H1 (cell line): ENCODE measurements at regions not wholly inside any gene's neighbourhood (a gene's known extent, or its start where the extent isn't known, plus 50 kb on each side); places are given as distances from the start of the nearest gene placed in this dataset.

Source experiments
- CTCF ChIA-PET: fragments of 300-600 bp; sonication (Branson Sonifier 250); formaldehyde crosslinking; loops from one replicate; lab custom pipeline; 2021; ENCODE audit not compliant: partially characterized antibody; lab: Charles Lee
- POLR2A ChIA-PET: fragments of 300-600 bp; sonication (Branson Sonifier 250); formaldehyde crosslinking; loops from one replicate; lab custom pipeline; 2021; ENCODE audit warnings: inconsistent platforms; ENCODE audit not compliant: partially characterized antibody; lab: Charles Lee
- DNase-seq, 2 experiments: peaks; one replicate each; pipeline versions ENCODE4 v3.0.0 to v3.0.0-alpha.2; 2010 to 2022; ENCODE audit warnings: low spot score in 2 of 2, low read depth in 1 of 2, mixed read lengths in 1 of 2
- FAIRE-seq: peaks from 2 replicates; lab custom pipeline; 2011; peaks lifted over from hg19 to GRCh38; lab: Jason Lieb, UNC
- H2AFZ ChIP-seq: 2 replicates; pipeline ENCODE4 v1.8.1; 2012; ENCODE audit warnings: low read length, inconsistent platforms
- H2AK5ac ChIP-seq: 2 replicates; pipeline ENCODE4 v1.6.1; 2013; ENCODE audit warnings: low read depth, low read length
- H2BK120ac ChIP-seq: replicated peaks from 2 replicates; pipeline ENCODE3; 2013; ENCODE audit warnings: low read depth, low read length, inconsistent platforms
- H2BK12ac ChIP-seq: 2 replicates; pipeline ENCODE4 v1.6.1; 2013; ENCODE audit warnings: low read depth, low read length
- H2BK15ac ChIP-seq: 2 replicates; pipeline ENCODE4 v1.6.1; 2013; ENCODE audit warnings: low read length
- H2BK20ac ChIP-seq: 2 replicates; pipeline ENCODE4 v1.6.1; 2013; ENCODE audit warnings: low read length
- H2BK5ac ChIP-seq: 2 replicates; pipeline ENCODE4 v1.6.1; 2013; ENCODE audit warnings: low read depth, low read length
- H3K14ac ChIP-seq: 2 replicates; pipeline ENCODE4 v1.6.1; 2013; ENCODE audit warnings: inconsistent platforms; ENCODE audit not compliant: insufficient read length
- H3K18ac ChIP-seq: 2 replicates; pipeline ENCODE4 v1.6.1; 2013; ENCODE audit warnings: low read length; ENCODE audit errors: extremely low read depth
- H3K23ac ChIP-seq: 2 replicates; pipeline ENCODE4 v1.6.1; 2013; ENCODE audit warnings: inconsistent platforms; ENCODE audit not compliant: insufficient read length
- H3K23me2 ChIP-seq: 2 replicates; pipeline ENCODE4 v1.6.1; 2013; ENCODE audit warnings: low read depth, low read length
- H3K27ac ChIP-seq: 2 replicates; pipeline ENCODE4 v1.6.1; 2011; ENCODE audit warnings: low read depth, low read length, inconsistent platforms
- H3K27me3 ChIP-seq, 4 experiments: replicated peaks in 1 of 4; 1 replicate in 1 of 4; 2 replicates in 3 of 4; pipeline versions ENCODE4 v1.6.1 to v1.8.1; 2011 to 2013; ENCODE audit warnings: low read length in 3 of 4, mild to moderate bottlenecking in 3 of 4, inconsistent platforms in 2 of 4, mixed read lengths in 2 of 4, moderate library complexity in 1 of 4; ENCODE audit not compliant: control insufficient read depth in 3 of 4, insufficient read depth in 3 of 4; ENCODE audit errors: extremely low read depth in 1 of 4
- H3K36me3 ChIP-seq, 4 experiments: 2 replicates each; pipeline versions ENCODE4 v1.6.1 to v1.8.1; 2011 to 2013; ENCODE audit warnings: mild to moderate bottlenecking in 4 of 4, low read length in 3 of 4, moderate library complexity in 2 of 4, control low read depth in 1 of 4, inconsistent platforms in 1 of 4; ENCODE audit not compliant: insufficient read depth in 4 of 4, control insufficient read depth in 2 of 4
- H3K4ac ChIP-seq: replicated peaks from 2 replicates; pipeline ENCODE3; 2013; ENCODE audit warnings: low read length, low read depth, mixed read lengths, inconsistent platforms; ENCODE audit not compliant: insufficient read length
- H3K4me1 ChIP-seq, 4 experiments: replicated peaks in 1 of 4; 1 replicate in 1 of 4; 2 replicates in 3 of 4; pipeline versions ENCODE4 v1.6.1 to v1.8.1; 2011 to 2013; ENCODE audit warnings: low read length in 3 of 4, inconsistent platforms in 2 of 4, mixed read lengths in 1 of 4; ENCODE audit not compliant: insufficient read depth in 4 of 4, control insufficient read depth in 3 of 4
- H3K4me2 ChIP-seq, 2 experiments: 2 replicates each; pipeline versions ENCODE4 v1.6.1 to v1.8.1; 2011 to 2013; ENCODE audit warnings: low read depth in 2 of 2, low read length in 2 of 2, control low read depth in 1 of 2, inconsistent platforms in 1 of 2, mild to moderate bottlenecking in 1 of 2; ENCODE audit not compliant: insufficient read depth in 1 of 2
- H3K4me3 ChIP-seq, 4 experiments: fragments of 200-600, 300-600 bp in 1 of 4; sonication (generic), shearing (Covaris generic), sonication (Bioruptor Twin) in 1 of 4; 2 replicates each; pipeline versions ENCODE4 v1.5.1 to v1.8.1; 2011 to 2016; ENCODE audit warnings: low read length in 4 of 4, low read depth in 3 of 4, control low read depth in 2 of 4, inconsistent platforms in 2 of 4, mild to moderate bottlenecking in 2 of 4, mixed read lengths in 1 of 4, moderate library complexity in 1 of 4; ENCODE audit not compliant: insufficient read depth in 2 of 4; ENCODE audit errors: extremely low read depth in 1 of 4
- H3K56ac ChIP-seq: replicated peaks from 2 replicates; pipeline ENCODE3; 2013; ENCODE audit warnings: low read depth, mild to moderate bottlenecking, mixed read lengths, low read length, inconsistent platforms; ENCODE audit not compliant: insufficient read length
- H3K79me1 ChIP-seq: 2 replicates; pipeline ENCODE4 v1.6.1; 2013; ENCODE audit warnings: low read depth, low read length, control low read depth
- H3K79me2 ChIP-seq, 2 experiments: 2 replicates each; pipeline versions ENCODE4 v1.6.1 to v1.8.1; 2012 to 2013; ENCODE audit warnings: low read length in 2 of 2, mild to moderate bottlenecking in 2 of 2, inconsistent platforms in 1 of 2; ENCODE audit not compliant: insufficient read depth in 2 of 2, control insufficient read depth in 1 of 2
- H3K9ac ChIP-seq, 4 experiments: replicated peaks in 1 of 4; 1 replicate in 1 of 4; 2 replicates in 3 of 4; pipeline versions ENCODE4 v1.6.1 to v1.8.1; 2011 to 2013; ENCODE audit warnings: low read depth in 3 of 4, low read length in 3 of 4, control low read depth in 2 of 4, mild to moderate bottlenecking in 2 of 4, moderate library complexity in 2 of 4, inconsistent platforms in 1 of 4; ENCODE audit errors: extremely low read depth in 1 of 4
- H3K9me3 ChIP-seq, 2 experiments: 2 replicates each; pipeline versions ENCODE4 v1.6.1 to v1.8.1; 2012 to 2013; ENCODE audit warnings: mild to moderate bottlenecking in 2 of 2, moderate library complexity in 2 of 2, control low read depth in 1 of 2, inconsistent platforms in 1 of 2, low read depth in 1 of 2, low read length in 1 of 2, mixed read lengths in 1 of 2; ENCODE audit not compliant: insufficient read depth in 2 of 2
- H4K20me1 ChIP-seq, 2 experiments: replicated peaks in 1 of 2; 2 replicates each; pipeline versions ENCODE3 to v1.8.1; 2011 to 2013; ENCODE audit warnings: inconsistent platforms in 2 of 2, low read length in 2 of 2, mild to moderate bottlenecking in 1 of 2; ENCODE audit not compliant: insufficient read depth in 2 of 2, control insufficient read depth in 1 of 2
- H4K5ac ChIP-seq: 2 replicates; pipeline ENCODE4 v1.6.1; 2013; ENCODE audit warnings: low read length, low read depth, mixed read lengths, inconsistent platforms; ENCODE audit not compliant: insufficient read length
- H4K8ac ChIP-seq: 2 replicates; pipeline ENCODE4 v1.8.0; 2013; ENCODE audit warnings: mild to moderate bottlenecking, moderate library complexity, low read length, inconsistent platforms; ENCODE audit not compliant: insufficient read depth; ENCODE audit errors: extremely low read depth
- H4K91ac ChIP-seq: replicated peaks from 2 replicates; pipeline ENCODE3; 2013; ENCODE audit warnings: low read length, mixed read lengths, inconsistent platforms; ENCODE audit not compliant: insufficient read length
- HDAC6 ChIP-seq: IDR thresholded peaks from one replicate; pipeline ENCODE4 v1.7.1; 2012; ENCODE audit warnings: low read depth, mild to moderate bottlenecking, inconsistent platforms, low read length, moderate library complexity
- POU5F1 ChIP-seq: IDR thresholded peaks from 2 replicates; pipeline ENCODE4 v1.6.1; 2011; ENCODE audit warnings: low read depth, mild to moderate bottlenecking, low read length, moderate library complexity
- YY1 ChIP-seq: IDR thresholded peaks from 2 replicates; pipeline ENCODE4 v1.6.1; 2011; ENCODE audit warnings: low read depth, mild to moderate bottlenecking, low read length
- WGBS, 2 experiments: shearing (Covaris generic) in 1 of 2; methylation state at CpG; one replicate each; pipeline versions ENCODE4 v1.1.6 to v1.1.7; 2013 to 2015; ENCODE audit warnings: low lambda C conversion rate in 2 of 2, mixed read lengths in 2 of 2, inconsistent platforms in 1 of 2, low coverage in 1 of 2, missing lambda C conversion rate in 1 of 2; ENCODE audit not compliant: insufficient replicate concordance in 2 of 2, insufficient coverage in 1 of 2, insufficient read length in 1 of 2; ENCODE audit errors: extremely low coverage in 1 of 2, missing lambda C conversion rate in 1 of 2; 5-methylcytosine and 5-hydroxymethylcytosine counted together

- no peak overlapping the region for H2BK120ac ChIP-seq
- no peaks in the 10 kb centered on the region for H3K23me2 ChIP-seq
- POLR2A ChIA-PET = no interaction called here
- H2BK5ac ChIP-seq = no peak overlapping the region
- TF ChIP-seq YY1 = no peak
- TF ChIP-seq HDAC6 = no peak
- no peak for TF ChIP-seq POU5F1
- H3K4me3 ChIP-seq = no peak overlapping the region
- no peak overlapping the region for H3K4me2 ChIP-seq
- H2BK12ac ChIP-seq = no peak overlapping the region
- H2AK5ac ChIP-seq = no peak overlapping the region
- H2BK20ac ChIP-seq = no peak overlapping the region
- no peak overlapping the region for H3K14ac ChIP-seq
- no peak overlapping the region for H4K8ac ChIP-seq
- FAIRE-seq = no peak
- no peak overlapping the region for H3K4ac ChIP-seq
- no peaks in the 10 kb centered on the region for H4K20me1 ChIP-seq
- WGBS, 2 experiments = 85% methylated on average over 3 of the region's 3 CpGs; no CpG with 5 or more reads in 1 of the 2 experiments
- no peaks in the 10 kb centered on the region for H3K79me1 ChIP-seq
- H4K91ac ChIP-seq = no peak overlapping the region
- 0 out of 7 replicates have a peak, but pooled peaks cover 0 to 3% (median 0%) of the 10 kb centered on the region in 4 experiments for H3K27me3 ChIP-seq
- DNase-seq = peak in 1 of 2 experiments; percentile 11
- no peaks in the 10 kb centered on the region; a peak in 1 of 7 replicates for H3K4me1 ChIP-seq
- H3K79me2 ChIP-seq = no peaks in the 10 kb centered on the region
- no peak overlapping the region for H3K9ac ChIP-seq
- H3K27ac ChIP-seq = no peak overlapping the region
- no peak overlapping the region for H3K56ac ChIP-seq
- H2BK15ac ChIP-seq = no peak overlapping the region
- H3K23ac ChIP-seq = no peak overlapping the region
- H3K36me3 ChIP-seq = no peaks in the 10 kb centered on the region
- H2AFZ ChIP-seq = no peak overlapping the region
- no peak overlapping the region for H4K5ac ChIP-seq
- H3K9me3 ChIP-seq = no peaks in the 10 kb centered on the region
- no peak overlapping the region for H3K18ac ChIP-seq
- CTCF ChIA-PET = interaction anchor here (0.6 to 1.4 kb wide), 3 partner anchors 11 to 110 kb away, joined by 3 read pairs; no protein-coding TSS in a partner anchor
Observed at GRCh38 chr22:48926136-48926535, 901.5 kb downstream of the BRD1 start.
